PC-3 (cell line): ENCODE measurements at regions not wholly inside any gene's neighbourhood (a gene's known extent, or its start where the extent isn't known, plus 50 kb on each side); places are given as distances from the start of the nearest gene placed in this dataset.

Source experiments
- ATAC-seq: fragments of 200-7000 bp; cut with Tn5 transposase; 2 replicates; pipeline ENCODE4 v1.9.1; 2020; ENCODE audit warnings: mild to moderate bottlenecking, moderate library complexity
- BruUV-seq: library from RNA; stranded (reverse); fragments of 400-500 nt; replicated peaks from 2 replicates; lab custom pipeline; 2021; lab: Mats Ljungman, UMichigan
- CTCF ChIA-PET: fragments of 300-600 bp; sonication (Branson Sonifier 250); formaldehyde crosslinking; loops from one replicate; lab custom pipeline; 2022; ENCODE audit warnings: antibody characterized with exemption; lab: Charles Lee
- POLR2A ChIA-PET: fragments of 300-600 bp; sonication (Branson Sonifier 250); formaldehyde crosslinking; loops from one replicate; lab custom pipeline; 2022; ENCODE audit warnings: antibody characterized with exemption; ENCODE audit not compliant: unreplicated experiment; lab: Charles Lee
- DNase-seq: peaks from one replicate; pipeline ENCODE4 v3.0.0-alpha.2; 2015
- H2AFZ ChIP-seq: fragments of 300-600 bp; sonication (generic); 2 replicates; pipeline ENCODE4 v1.6.0; 2016; ENCODE audit warnings: antibody characterized with exemption, low read length
- H3F3A ChIP-seq: fragments of 300-600 bp; sonication (generic); one replicate; pipeline ENCODE4 v1.6.0; 2017; ENCODE audit warnings: antibody characterized with exemption, low read length, control low read depth, mild to moderate bottlenecking; ENCODE audit not compliant: unreplicated experiment
- H3K27ac ChIP-seq: fragments of 300-600 bp; sonication (generic); 2 replicates; pipeline ENCODE4 v1.5.1; 2016; ENCODE audit warnings: mild to moderate bottlenecking, low read length
- H3K27me3 ChIP-seq: fragments of 300-600 bp; sonication (generic); 2 replicates; pipeline ENCODE4 v1.6.1; 2016; ENCODE audit warnings: low read length, mixed read lengths
- H3K36me3 ChIP-seq: fragments of 300-600 bp; sonication (generic); 2 replicates; pipeline ENCODE4 v1.6.1; 2016; ENCODE audit warnings: low read depth, mixed run types, low read length, mixed read lengths
- H3K4me1 ChIP-seq: fragments of 300-600 bp; sonication (generic); 2 replicates; pipeline ENCODE4 v1.5.1; 2016; ENCODE audit warnings: low read length; ENCODE audit not compliant: insufficient read depth
- H3K4me2 ChIP-seq: fragments of 300-600 bp; sonication (generic); 2 replicates; pipeline ENCODE4 v1.6.0; 2016; ENCODE audit warnings: low read length
- H3K4me3 ChIP-seq: fragments of 300-600 bp; sonication (generic); 2 replicates; pipeline ENCODE4 v1.5.1; 2016; ENCODE audit warnings: mild to moderate bottlenecking, low read length, mixed read lengths
- H3K79me2 ChIP-seq: fragments of 300-600 bp; sonication (generic); 2 replicates; pipeline ENCODE4 v1.6.1; 2017; ENCODE audit warnings: low read length, mixed read lengths
- H3K9ac ChIP-seq: fragments of 300-600 bp; sonication (generic); 2 replicates; pipeline ENCODE4 v1.6.0; 2016; ENCODE audit warnings: mild to moderate bottlenecking, low read length
- H3K9me2 ChIP-seq: fragments of 300-600 bp; sonication (generic); replicated peaks from 2 replicates; pipeline ENCODE4 v1.6.1; 2016; ENCODE audit warnings: mixed run types, low read length, mixed read lengths
- H3K9me3 ChIP-seq: fragments of 300-600 bp; sonication (generic); 2 replicates; pipeline ENCODE4 v1.6.1; 2016; ENCODE audit warnings: low read length, mixed read lengths
- H4K20me1 ChIP-seq: fragments of 300-600 bp; sonication (generic); 2 replicates; pipeline ENCODE4 v1.6.1; 2016; ENCODE audit warnings: low read length, mixed read lengths
- CTCF ChIP-seq: fragments of 300-600 bp; sonication (generic); conservative IDR thresholded peaks from 2 replicates; pipeline ENCODE4 v1.5.1; 2017; ENCODE audit warnings: antibody characterized with exemption, low read depth, mild to moderate bottlenecking, low read length
- EZH2 ChIP-seq: fragments of 300-600 bp; sonication (generic); IDR thresholded peaks from one replicate; pipeline ENCODE4 v1.6.1; 2017; ENCODE audit warnings: antibody characterized with exemption, mild to moderate bottlenecking, low read length; ENCODE audit not compliant: unreplicated experiment
- EZH2phosphoT487 ChIP-seq: fragments of 300-600 bp; sonication (generic); IDR thresholded peaks from 2 replicates; pipeline ENCODE4 v1.6.1; 2018; ENCODE audit warnings: mild to moderate bottlenecking, antibody characterized with exemption, low read length, borderline replicate concordance
- intact Hi-C: fragments of 100-400 bp; cut with micrococcal nuclease; formaldehyde crosslinking; loops from 2 replicates; pipeline ENCODE4 v1.9.0; 2023

GRCh38 chr9:80072451-80072850 is 500.7 kb downstream of the TLE4 start:
- CTCF ChIA-PET: no interaction called here
- BruUV-seq: no TSS peak

GRCh38 chr9:80070071-80070742 is 498.4 kb downstream of the TLE4 start:
- intact Hi-C loops: no loop called here
- Histone ChIP-seq H3K4me3 (no peak overlapping the region), H4K20me1 (no peaks in the 10 kb centered on the region), H3K79me2 (no peaks in the 10 kb centered on the region), H3F3A (no peaks in the 10 kb centered on the region), H3K36me3 (no peaks in the 10 kb centered on the region), H3K9me3 (no peaks in the 10 kb centered on the region), H3K4me2 (no peak overlapping the region), H3K9me2 (no peaks in the 10 kb centered on the region), H3K27me3 (no peaks in the 10 kb centered on the region), H3K9ac (no peak overlapping the region), H3K4me1 (no peaks in the 10 kb centered on the region), H3K27ac (no peak overlapping the region), H2AFZ (no peak overlapping the region)
- no TSS peak for BruUV-seq
- TF ChIP-seq EZH2 (no peak), EZH2phosphoT487 (no peak), CTCF (no peak)
- ChIA-PET POLR2A (no interaction called here), CTCF (no interaction called here)
- DNase-seq (no peak), ATAC-seq (no peak)

More at GRCh38 chr9:80072451-80072850, 500.7 kb downstream of the TLE4 start:
- Histone ChIP-seq H3K9me2 (no peaks in the 10 kb centered on the region), H3K9ac (no peak overlapping the region), H2AFZ (no peak overlapping the region), H3K79me2 (no peaks in the 10 kb centered on the region), H3K9me3 (no peaks in the 10 kb centered on the region), H3K36me3 (no peaks in the 10 kb centered on the region), H4K20me1 (no peaks in the 10 kb centered on the region), H3F3A (no peaks in the 10 kb centered on the region), H3K4me2 (no peak overlapping the region), H3K27ac (no peak overlapping the region), H3K27me3 (no peaks in the 10 kb centered on the region), H3K4me3 (no peak overlapping the region), H3K4me1 (no peaks in the 10 kb centered on the region)
- intact Hi-C loops: no loop called here
- ATAC-seq: no peak
- no peak for DNase-seq
- TF ChIP-seq EZH2phosphoT487 (no peak), CTCF (no peak), EZH2 (no peak)
- POLR2A ChIA-PET: no interaction called here

- H3F3A ChIP-seq: no peaks in the 10 kb centered on the region
- H3K9me2 ChIP-seq: no peaks in the 10 kb centered on the region
- DNase-seq (no peak), ATAC-seq (no peak)
- intact Hi-C loops: no loop called here
- H4K20me1 ChIP-seq: no peaks in the 10 kb centered on the region
- H3K4me1 ChIP-seq: peaks cover 7% of the 10 kb centered on the region
- CTCF ChIA-PET: no interaction called here
- POLR2A ChIA-PET: no interaction called here
- H3K9ac ChIP-seq: no peak overlapping the region
- H3K79me2 ChIP-seq: no peaks in the 10 kb centered on the region
- no peak overlapping the region for H2AFZ ChIP-seq
- no peak overlapping the region for H3K4me2 ChIP-seq
- no peak overlapping the region for H3K27ac ChIP-seq
- no peaks in the 10 kb centered on the region for H3K9me3 ChIP-seq
- no peaks in the 10 kb centered on the region for H3K36me3 ChIP-seq
- no peak overlapping the region for H3K4me3 ChIP-seq
- BruUV-seq: no TSS peak
- H3K27me3 ChIP-seq: no peaks in the 10 kb centered on the region
- TF ChIP-seq EZH2: no peak
- TF ChIP-seq CTCF: no peak
- no peak for TF ChIP-seq EZH2phosphoT487
Measured at GRCh38 chr9:80066931-80067330, 495.2 kb downstream of the TLE4 start.
